OCI-LY3 (cell line): ENCODE measurements at regions not wholly inside any gene's neighbourhood (a gene's known extent, or its start where the extent isn't known, plus 50 kb on each side); places are given as distances from the start of the nearest gene placed in this dataset.

Experiments
- CTCF ChIP-seq: fragments of 200-600, 300-600 bp; sonication (generic); IDR thresholded peaks from 2 replicates; pipeline ENCODE4 v1.5.1; 2014; ENCODE audit warnings: antibody characterized with exemption, low read length, low read depth
- EZH2phosphoT487 ChIP-seq: fragments of 200-600 bp; shearing (Covaris generic); IDR thresholded peaks from 2 replicates; pipeline ENCODE4 v1.6.1; 2018; ENCODE audit warnings: antibody characterized with exemption, mixed run types, low read depth

- TF ChIP-seq CTCF: no peak
- TF ChIP-seq EZH2phosphoT487: no peak
Measured at GRCh38 chr5:17831279-17831678, 197.0 kb downstream of the TAF11L14 start.
